ENCODE measurements at regions not wholly inside any gene's neighbourhood (a gene's known extent, or its start where the extent isn't known, plus 50 kb on each side); places are given as distances from the start of the nearest gene placed in this dataset.

GRCh38 chr9:82560457-82560904 lies 502.5 kb downstream of the RASEF start:
- TF ChIP-seq CTCF (IDR thresholded peaks at IDR 0.05), result no peak
- TF ChIP-seq POLR2A (IDR thresholded peaks at IDR 0.05), result no peak

All from breast epithelium (tissue), 3 donors.